ENCODE measurements at regions not wholly inside any gene's neighbourhood (a gene's known extent, or its start where the extent isn't known, plus 50 kb on each side); places are given as distances from the start of the nearest gene placed in this dataset.
"Not testable (repeated sequence)": the region's sequence is repeated elsewhere in the genome, so short reads cannot be mapped to it uniquely, and the experiment has no call there.

DNA sequence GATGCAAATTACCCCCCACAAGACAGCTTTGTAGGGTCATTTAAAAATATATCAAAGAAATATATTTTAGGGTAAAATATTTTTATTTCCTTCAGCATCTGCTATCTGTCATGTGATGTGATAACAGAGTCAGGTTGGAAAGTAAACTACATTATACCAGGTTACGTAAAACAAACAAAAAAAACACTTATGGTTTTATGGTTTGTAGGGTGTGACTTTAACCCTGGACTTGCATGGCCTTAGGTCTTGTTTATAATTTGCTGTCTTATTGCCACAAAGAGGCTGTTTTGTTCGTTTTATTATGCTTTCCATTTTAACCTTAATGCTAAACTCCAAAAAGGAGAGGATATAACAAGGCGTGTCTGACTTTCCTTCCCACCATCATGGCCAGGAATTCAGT, 244.5 kb upstream of the MME start:
- Histone ChIP-seq H4K20me1 (ENCODE audit: low read depth) (no peaks in the 10 kb centered on the region), H3K79me2 (ENCODE audit: low read depth) (no peaks in the 10 kb centered on the region), H3K9me3 (ENCODE audit: low read depth) (no peaks in the 10 kb centered on the region), H3K27ac (no peak overlapping the region), H3K4me1 (no peaks in the 10 kb centered on the region), H3K36me3 (no peaks in the 10 kb centered on the region), H3K9ac (no peak overlapping the region), H2AFZ (replicated peaks) (no peak overlapping the region), H3F3A (ENCODE audit: low read depth) (no peaks in the 10 kb centered on the region), H3K4me2 (no peak overlapping the region), H3K27me3 (no peaks in the 10 kb centered on the region), H3K4me3 (no peak overlapping the region)
- Mint-ChIP-seq H3K4me3 (no peak overlapping the region), H3K36me3 (no peaks in the 10 kb centered on the region), H3K4me1 (no peaks in the 10 kb centered on the region), H3K27me3 (ENCODE audit: insufficient read depth, low read depth) (peaks cover 2% of the 10 kb centered on the region), H3K27ac (no peak overlapping the region), H3K9me3 (no peaks in the 10 kb centered on the region)
- DNase-seq (ENCODE audit: low spot score): no peak
- TF ChIP-seq EZH2 (IDR thresholded peaks at IDR 0.05) (no peak), EZH2phosphoT487 (IDR thresholded peaks at IDR 0.05) (no peak)
- TF ChIP-seq, protein P1, sequence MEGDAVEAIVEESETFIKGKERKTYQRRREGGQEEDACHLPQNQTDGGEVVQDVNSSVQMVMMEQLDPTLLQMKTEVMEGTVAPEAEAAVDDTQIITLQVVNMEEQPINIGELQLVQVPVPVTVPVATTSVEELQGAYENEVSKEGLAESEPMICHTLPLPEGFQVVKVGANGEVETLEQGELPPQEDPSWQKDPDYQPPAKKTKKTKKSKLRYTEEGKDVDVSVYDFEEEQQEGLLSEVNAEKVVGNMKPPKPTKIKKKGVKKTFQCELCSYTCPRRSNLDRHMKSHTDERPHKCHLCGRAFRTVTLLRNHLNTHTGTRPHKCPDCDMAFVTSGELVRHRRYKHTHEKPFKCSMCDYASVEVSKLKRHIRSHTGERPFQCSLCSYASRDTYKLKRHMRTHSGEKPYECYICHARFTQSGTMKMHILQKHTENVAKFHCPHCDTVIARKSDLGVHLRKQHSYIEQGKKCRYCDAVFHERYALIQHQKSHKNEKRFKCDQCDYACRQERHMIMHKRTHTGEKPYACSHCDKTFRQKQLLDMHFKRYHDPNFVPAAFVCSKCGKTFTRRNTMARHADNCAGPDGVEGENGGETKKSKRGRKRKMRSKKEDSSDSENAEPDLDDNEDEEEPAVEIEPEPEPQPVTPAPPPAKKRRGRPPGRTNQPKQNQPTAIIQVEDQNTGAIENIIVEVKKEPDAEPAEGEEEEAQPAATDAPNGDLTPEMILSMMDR (IDR thresholded peaks at IDR 0.05): no peak

- not testable (repeated sequence) for H3K4me1 Mint-ChIP-seq; H3K36me3 Mint-ChIP-seq; H3K4me2 ChIP-seq; H3F3A ChIP-seq (ENCODE audit: low read depth); H3K27me3 Mint-ChIP-seq (ENCODE audit: insufficient read depth, low read depth); H3K9ac ChIP-seq; H3K9me3 Mint-ChIP-seq; H4K20me1 ChIP-seq (ENCODE audit: low read depth); DNase-seq (ENCODE audit: low spot score); H2AFZ ChIP-seq (replicated peaks); H3K4me3 Mint-ChIP-seq; H3K4me1 ChIP-seq; H3K9me3 ChIP-seq (ENCODE audit: low read depth); H3K36me3 ChIP-seq; H3K4me3 ChIP-seq; H3K79me2 ChIP-seq (ENCODE audit: low read depth); H3K27me3 ChIP-seq; H3K27ac Mint-ChIP-seq; H3K27ac ChIP-seq
Observed at GRCh38 chr3:154834831-154835230, 245.3 kb upstream of the MME start.

DNA sequence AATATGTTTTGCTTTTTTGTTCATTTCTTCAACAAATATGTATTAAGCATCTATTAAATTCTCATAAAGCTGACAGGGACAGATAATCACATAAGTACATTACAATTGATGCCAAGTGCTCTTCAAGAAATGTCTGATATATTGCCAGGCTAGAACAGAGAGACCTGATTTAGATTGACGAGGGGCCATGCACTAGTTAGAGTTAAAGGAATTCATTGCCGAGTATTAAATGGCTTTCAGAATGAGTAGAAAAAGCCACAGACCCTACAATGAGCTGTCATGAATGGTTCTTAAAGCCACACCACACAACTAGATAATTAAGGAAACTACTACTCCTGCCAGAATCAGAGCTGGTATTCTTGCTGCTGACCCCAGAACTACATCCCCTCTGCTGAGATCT, 250.2 kb upstream of the MME start:
- H3K27ac Mint-ChIP-seq: no peak overlapping the region
- H3K4me1 Mint-ChIP-seq: no peaks in the 10 kb centered on the region
- no peaks in the 10 kb centered on the region for H3K9me3 Mint-ChIP-seq
- no peaks in the 10 kb centered on the region for H3K4me1 ChIP-seq
- no peaks in the 10 kb centered on the region for H3F3A ChIP-seq (ENCODE audit: low read depth)
- no peak overlapping the region for H3K27ac ChIP-seq
- no peak for DNase-seq (ENCODE audit: low spot score)
- H3K9me3 ChIP-seq (ENCODE audit: low read depth): no peaks in the 10 kb centered on the region
- no peak overlapping the region for H3K4me3 ChIP-seq
- no peaks in the 10 kb centered on the region for H3K79me2 ChIP-seq (ENCODE audit: low read depth)
- H2AFZ ChIP-seq (replicated peaks): no peak overlapping the region
- H3K4me3 Mint-ChIP-seq: no peak overlapping the region
- no peak overlapping the region for H3K9ac ChIP-seq
- no peaks in the 10 kb centered on the region for H3K27me3 Mint-ChIP-seq (ENCODE audit: insufficient read depth, low read depth)
- no peak overlapping the region for H3K4me2 ChIP-seq
- H3K27me3 ChIP-seq: no peaks in the 10 kb centered on the region
- TF ChIP-seq EZH2phosphoT487 (IDR thresholded peaks at IDR 0.05): no peak
- TF ChIP-seq, protein P1 (IDR thresholded peaks at IDR 0.05): no peak
- no peak for TF ChIP-seq EZH2 (IDR thresholded peaks at IDR 0.05)
- no peaks in the 10 kb centered on the region for H4K20me1 ChIP-seq (ENCODE audit: low read depth)
- no peaks in the 10 kb centered on the region for H3K36me3 Mint-ChIP-seq
- H3K36me3 ChIP-seq: no peaks in the 10 kb centered on the region

DNA sequence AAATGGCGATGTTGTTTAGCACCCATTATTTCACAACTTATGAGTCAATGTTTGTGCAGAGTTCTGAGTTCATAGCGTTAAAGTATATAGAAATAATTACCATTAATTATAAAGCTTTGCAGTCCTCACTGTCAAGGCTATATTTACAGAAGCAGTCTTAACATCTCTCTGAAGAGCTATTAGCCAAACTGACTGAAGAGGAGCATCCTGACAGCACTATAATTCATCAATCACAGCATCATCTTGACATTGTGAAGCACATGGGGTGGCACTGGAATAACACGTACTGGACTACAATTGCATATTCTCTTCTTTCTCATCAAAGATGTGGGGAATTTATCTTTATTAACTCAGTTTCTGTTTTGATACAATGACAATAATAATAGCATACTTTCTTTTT, 260.6 kb upstream of the MME start:
- TF ChIP-seq, protein P1 (IDR thresholded peaks at IDR 0.05): no peak
- TF ChIP-seq EZH2 (IDR thresholded peaks at IDR 0.05) (no peak), EZH2phosphoT487 (IDR thresholded peaks at IDR 0.05) (no peak)
- Mint-ChIP-seq H3K27ac (no peak overlapping the region), H3K36me3 (no peaks in the 10 kb centered on the region), H3K9me3 (peaks cover 4% of the 10 kb centered on the region), H3K4me3 (no peak overlapping the region), H3K27me3 (ENCODE audit: insufficient read depth, low read depth) (no peaks in the 10 kb centered on the region), H3K4me1 (no peaks in the 10 kb centered on the region)
- no peaks in the 10 kb centered on the region for H3K36me3 ChIP-seq
- no peaks in the 10 kb centered on the region for H3K79me2 ChIP-seq (ENCODE audit: low read depth)
- H3K4me1 ChIP-seq: no peaks in the 10 kb centered on the region
- no peak overlapping the region for H3K4me3 ChIP-seq
- no peaks in the 10 kb centered on the region for H3F3A ChIP-seq (ENCODE audit: low read depth)
- H3K4me2 ChIP-seq: no peak overlapping the region
- H3K9ac ChIP-seq: no peak overlapping the region
- no peak overlapping the region for H3K27ac ChIP-seq
- no peak overlapping the region for H2AFZ ChIP-seq (replicated peaks)
- no peaks in the 10 kb centered on the region for H3K9me3 ChIP-seq (ENCODE audit: low read depth)
- DNase-seq (ENCODE audit: low spot score): no peak
- no peaks in the 10 kb centered on the region for H4K20me1 ChIP-seq (ENCODE audit: low read depth)
- no peaks in the 10 kb centered on the region for H3K27me3 ChIP-seq

Data from neural progenitor cell (in vitro differentiated cells).